ENCODE measurements at regions not wholly inside any gene's neighbourhood (a gene's known extent, or its start where the extent isn't known, plus 50 kb on each side); places are given as distances from the start of the nearest gene placed in this dataset.

DNA sequence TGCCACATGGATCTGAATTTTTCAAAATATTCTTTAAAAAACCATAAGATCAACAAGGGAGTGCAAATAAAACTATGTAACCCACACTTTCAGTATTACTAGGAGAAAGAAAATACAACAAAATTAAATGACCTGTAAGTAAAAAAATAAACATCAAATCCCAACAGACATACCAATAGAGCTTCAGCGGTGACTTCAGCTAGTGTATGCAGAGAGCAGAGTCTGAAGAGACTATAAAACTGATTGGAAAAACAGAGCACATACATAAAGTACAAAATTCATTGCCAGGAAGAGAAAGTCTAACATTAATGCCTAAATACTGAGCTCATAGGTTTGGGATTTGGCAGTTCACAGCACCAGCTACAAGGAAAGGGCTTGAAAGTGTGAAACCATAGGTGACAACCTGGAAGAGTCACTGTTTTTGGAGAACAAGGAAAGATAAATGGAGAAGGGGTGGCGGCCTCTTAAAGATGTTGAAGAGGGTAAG lies 291.1 kb downstream of the LMO7 start:
- H3K36me3 ChIP-seq, result no peaks in the 10 kb centered on the region
- H3K27me3 ChIP-seq, result no peaks in the 10 kb centered on the region
- no peaks in the 10 kb centered on the region for H3K4me1 ChIP-seq
- peaks cover 0 to 7% (median 0%) of the 10 kb centered on the region in 11 donors for H3K9me3 ChIP-seq
- H3K4me3 ChIP-seq, result no peak overlapping the region
- intact Hi-C loops (cut with DNase I), result no loop called here
- no peak overlapping the region for H3K27ac ChIP-seq
- 84 to 86% methylated on average over 2 of the region's 2 CpGs for WGBS, 2 donors
- ATAC-seq (no peak), DNase-seq (no peak)
- TF ChIP-seq, protein P1, sequence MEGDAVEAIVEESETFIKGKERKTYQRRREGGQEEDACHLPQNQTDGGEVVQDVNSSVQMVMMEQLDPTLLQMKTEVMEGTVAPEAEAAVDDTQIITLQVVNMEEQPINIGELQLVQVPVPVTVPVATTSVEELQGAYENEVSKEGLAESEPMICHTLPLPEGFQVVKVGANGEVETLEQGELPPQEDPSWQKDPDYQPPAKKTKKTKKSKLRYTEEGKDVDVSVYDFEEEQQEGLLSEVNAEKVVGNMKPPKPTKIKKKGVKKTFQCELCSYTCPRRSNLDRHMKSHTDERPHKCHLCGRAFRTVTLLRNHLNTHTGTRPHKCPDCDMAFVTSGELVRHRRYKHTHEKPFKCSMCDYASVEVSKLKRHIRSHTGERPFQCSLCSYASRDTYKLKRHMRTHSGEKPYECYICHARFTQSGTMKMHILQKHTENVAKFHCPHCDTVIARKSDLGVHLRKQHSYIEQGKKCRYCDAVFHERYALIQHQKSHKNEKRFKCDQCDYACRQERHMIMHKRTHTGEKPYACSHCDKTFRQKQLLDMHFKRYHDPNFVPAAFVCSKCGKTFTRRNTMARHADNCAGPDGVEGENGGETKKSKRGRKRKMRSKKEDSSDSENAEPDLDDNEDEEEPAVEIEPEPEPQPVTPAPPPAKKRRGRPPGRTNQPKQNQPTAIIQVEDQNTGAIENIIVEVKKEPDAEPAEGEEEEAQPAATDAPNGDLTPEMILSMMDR (IDR thresholded peaks at IDR 0.05), result no peak

DNA sequence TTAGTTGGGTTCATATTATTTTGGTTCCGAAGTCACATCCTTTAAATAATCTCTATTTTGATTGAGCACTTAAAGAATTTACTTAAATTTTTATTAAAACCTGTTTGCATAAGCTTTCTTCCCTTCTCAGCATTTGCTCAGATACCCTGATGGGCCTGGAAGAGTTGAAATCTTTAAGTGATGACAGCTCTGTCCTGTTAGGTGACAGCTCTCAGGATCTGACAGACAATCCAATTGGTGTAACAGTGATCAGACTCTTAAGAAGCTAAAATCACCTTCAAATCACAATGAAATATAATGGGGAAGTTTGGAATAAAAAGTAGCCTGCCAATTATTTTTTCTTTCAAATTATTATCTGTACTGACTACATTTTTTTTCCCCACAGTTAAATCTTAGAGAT lies 284.4 kb downstream of the LMO7 start:
- Histone ChIP-seq H3K4me1 (peaks cover 0 to 3% (median 0%) of the 10 kb centered on the region in 9 donors), H3K9me3 (peaks cover 0 to 11% (median 4%) of the 10 kb centered on the region in 11 donors), H3K36me3 (no peaks in the 10 kb centered on the region), H3K27me3 (no peaks in the 10 kb centered on the region), H3K27ac (no peak overlapping the region), H3K4me3 (no peak overlapping the region)
- intact Hi-C loops (cut with DNase I), result no loop called here
- WGBS, 2 donors, result 71 to 74% methylated on average over 1 of the region's 1 CpG
- DNase-seq (no peak), ATAC-seq (peak in 2 of 8 donors; percentile 52 to 65)
- TF ChIP-seq, protein P1 (IDR thresholded peaks at IDR 0.05), result no peak

DNA sequence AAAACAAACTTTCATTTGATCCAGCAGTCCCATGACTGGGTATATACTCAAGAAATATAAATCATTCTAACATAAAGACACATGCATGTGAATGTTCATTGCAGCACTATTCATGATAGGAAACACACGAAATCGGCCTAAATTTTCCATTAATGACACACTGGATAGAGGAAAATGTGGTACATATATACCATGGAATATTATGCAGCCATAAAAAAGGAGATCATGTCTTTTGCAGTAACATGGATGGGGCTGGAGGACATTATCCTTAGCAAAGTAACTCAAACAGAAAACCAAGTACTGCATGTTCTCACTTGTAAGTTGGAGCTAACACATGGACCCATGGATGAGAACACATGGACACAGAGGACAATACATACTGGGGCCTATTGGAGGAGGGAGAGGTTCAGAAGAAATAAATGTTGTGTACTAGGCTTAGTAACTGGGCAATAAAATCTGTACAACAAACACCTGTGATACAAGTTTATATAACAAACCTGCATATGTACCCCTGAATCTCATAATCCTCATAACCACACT lies 283.6 kb downstream of the LMO7 start:
- intact Hi-C loops (cut with DNase I), result no loop called here
- Histone ChIP-seq H3K9me3 (peaks cover 0 to 11% (median 4%) of the 10 kb centered on the region in 11 donors), H3K36me3 (no peaks in the 10 kb centered on the region), H3K4me1 (peaks cover 0 to 3% (median 0%) of the 10 kb centered on the region in 9 donors), H3K27me3 (no peaks in the 10 kb centered on the region), H3K27ac (no peak overlapping the region), H3K4me3 (no peak overlapping the region)
- no peak for ATAC-seq
- 83 to 89% methylated on average over 2 of the region's 2 CpGs for WGBS, 2 donors
- TF ChIP-seq, protein P1 (IDR thresholded peaks at IDR 0.05), result no peak
- no peak for DNase-seq

DNA sequence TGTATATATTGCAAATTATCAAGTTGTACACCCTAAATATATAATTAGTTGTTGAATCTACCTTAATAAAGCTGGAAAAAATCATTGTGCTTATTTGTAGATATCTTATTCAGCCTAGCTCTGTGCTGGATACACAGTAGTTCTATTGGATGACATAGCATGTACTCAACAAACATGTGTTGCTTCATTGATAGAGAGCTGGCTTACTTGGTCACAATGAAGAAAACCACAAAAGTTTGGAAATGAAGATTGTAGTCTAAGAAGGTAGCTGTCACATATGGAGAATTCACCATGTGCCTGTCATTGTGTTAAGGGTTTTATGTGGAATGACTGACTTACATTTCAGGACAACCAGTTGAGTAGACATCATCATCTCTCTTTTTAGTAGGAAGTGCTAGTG lies 278.9 kb downstream of the LMO7 start:
- Histone ChIP-seq H3K27ac (no peak overlapping the region), H3K4me1 (no peaks in the 10 kb centered on the region), H3K4me3 (no peak overlapping the region), H3K9me3 (peaks cover 0 to 11% (median 4%) of the 10 kb centered on the region in 11 donors), H3K36me3 (no peaks in the 10 kb centered on the region), H3K27me3 (no peaks in the 10 kb centered on the region)
- ATAC-seq (no peak), DNase-seq (no peak)
- intact Hi-C loops (cut with DNase I), result no loop called here
- TF ChIP-seq, protein P1 (IDR thresholded peaks at IDR 0.05), result no peak
